DND-41 (cell line): ENCODE measurements at regions not wholly inside any gene's neighbourhood (a gene's known extent, or its start where the extent isn't known, plus 50 kb on each side); places are given as distances from the start of the nearest gene placed in this dataset.

Experiments used
- EZH2 ChIP-seq: IDR thresholded peaks from 3 replicates; pipeline ENCODE4 v1.6.1; 2012; ENCODE audit warnings: borderline replicate concordance, low read depth, mild to moderate bottlenecking, moderate library complexity, low read length, inconsistent platforms; ENCODE audit not compliant: severe bottlenecking
- TF ChIP-seq, protein P1 (sequence below): IDR thresholded peaks from 2 replicates; pipeline ENCODE4 v1.5.1; 2012; ENCODE audit warnings: borderline replicate concordance, low read length, moderate library complexity, mild to moderate bottlenecking; ENCODE audit not compliant: poor library complexity, severe bottlenecking; ENCODE audit errors: extremely low read depth

DNA sequence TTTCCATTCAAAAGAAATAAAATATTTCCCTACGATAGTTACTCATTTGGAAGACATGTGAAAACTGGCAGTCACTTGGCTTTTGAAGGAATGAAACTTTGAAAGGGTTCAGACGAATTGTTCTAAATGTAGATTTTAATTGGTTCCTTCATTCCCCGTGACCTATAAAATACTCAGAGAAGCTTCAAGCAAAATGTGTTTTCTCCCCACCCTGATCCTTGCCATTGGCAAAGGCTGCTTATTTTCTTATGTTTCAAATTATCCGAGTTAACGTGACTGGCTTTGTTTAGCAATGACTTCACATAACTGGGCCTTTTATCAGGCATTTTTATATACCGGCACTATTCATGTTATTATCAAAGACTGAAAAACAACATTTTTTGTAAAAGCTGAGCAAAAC is 204.1 kb upstream of the NEIL3 start:
- TF ChIP-seq, protein P1, sequence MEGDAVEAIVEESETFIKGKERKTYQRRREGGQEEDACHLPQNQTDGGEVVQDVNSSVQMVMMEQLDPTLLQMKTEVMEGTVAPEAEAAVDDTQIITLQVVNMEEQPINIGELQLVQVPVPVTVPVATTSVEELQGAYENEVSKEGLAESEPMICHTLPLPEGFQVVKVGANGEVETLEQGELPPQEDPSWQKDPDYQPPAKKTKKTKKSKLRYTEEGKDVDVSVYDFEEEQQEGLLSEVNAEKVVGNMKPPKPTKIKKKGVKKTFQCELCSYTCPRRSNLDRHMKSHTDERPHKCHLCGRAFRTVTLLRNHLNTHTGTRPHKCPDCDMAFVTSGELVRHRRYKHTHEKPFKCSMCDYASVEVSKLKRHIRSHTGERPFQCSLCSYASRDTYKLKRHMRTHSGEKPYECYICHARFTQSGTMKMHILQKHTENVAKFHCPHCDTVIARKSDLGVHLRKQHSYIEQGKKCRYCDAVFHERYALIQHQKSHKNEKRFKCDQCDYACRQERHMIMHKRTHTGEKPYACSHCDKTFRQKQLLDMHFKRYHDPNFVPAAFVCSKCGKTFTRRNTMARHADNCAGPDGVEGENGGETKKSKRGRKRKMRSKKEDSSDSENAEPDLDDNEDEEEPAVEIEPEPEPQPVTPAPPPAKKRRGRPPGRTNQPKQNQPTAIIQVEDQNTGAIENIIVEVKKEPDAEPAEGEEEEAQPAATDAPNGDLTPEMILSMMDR = no peak
- no peak for TF ChIP-seq EZH2
